ENCODE measurements at regions not wholly inside any gene's neighbourhood (a gene's known extent, or its start where the extent isn't known, plus 50 kb on each side); places are given as distances from the start of the nearest gene placed in this dataset.
A peak's percentile ranks its signal among the peaks of the same experiment; 100 is the strongest.

DNA sequence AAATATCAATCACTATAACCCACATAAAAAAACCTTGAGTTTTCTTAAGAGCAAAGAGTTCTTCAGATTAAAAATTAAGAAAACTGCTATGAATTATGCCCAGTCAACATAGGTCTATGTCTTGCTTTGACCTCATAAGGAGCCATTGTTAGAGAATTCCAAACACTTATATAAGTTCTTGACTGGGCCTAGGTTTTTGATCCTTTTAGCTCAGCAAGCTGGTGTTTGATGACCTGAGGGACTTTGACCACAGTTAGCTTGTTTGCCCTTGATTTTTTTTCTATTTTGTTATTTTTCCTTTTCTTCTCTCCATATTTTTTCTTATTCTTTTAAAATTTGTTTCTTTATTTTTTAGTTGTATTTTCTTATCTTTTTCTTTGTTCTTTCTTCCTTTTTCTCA lies 122.3 kb downstream of the RHOU start:
- Histone ChIP-seq H2AFZ (ENCODE audit: low read length) (no peak overlapping the region), H3K4me2 (ENCODE audit: low read depth, low read length) (peak overlapping the region; percentile 41; the same call in 1 of the 2 replicates), H3K79me2 (ENCODE audit: insufficient read depth, low read length) (no peaks in the 10 kb centered on the region), H4K20me1 (ENCODE audit: insufficient read depth, low read length) (no peaks in the 10 kb centered on the region), H3K9ac (ENCODE audit: insufficient read depth, low read depth, low read length) (0 out of 2 replicates have a peak overlapping the region, but pooled peaks have one; percentile 40), H3K36me3 (replicated peaks in 1 of 2; ENCODE audit: control insufficient read depth in 1 of 2, insufficient read depth in 2 of 2, low read length in 2 of 2) (no peaks in the 10 kb centered on the region), H3K27me3 (ENCODE audit: control insufficient read depth in 1 of 2, insufficient read depth in 2 of 2, low read length in 2 of 2) (no peaks in the 10 kb centered on the region), H3K4me3 (replicated peaks in 1 of 3; ENCODE audit: insufficient read depth in 1 of 3, low read depth in 2 of 3, low read length in 3 of 3) (no peak overlapping the region; a peak in 1 of 6 replicates), H3K27ac (ENCODE audit: extremely low read length, insufficient read depth, low read length) (peak overlapping the region; percentile 57), H3K4me1 (ENCODE audit: insufficient read depth, low read length) (peaks cover 78% of the 10 kb centered on the region), H3K9me3 (ENCODE audit: low read length) (no peaks in the 10 kb centered on the region)
- BruUV-seq (replicated peaks): no TSS peak
- DNase-seq (ENCODE audit: low spot score): peak; percentile 57
- intact Hi-C loops (cut with micrococcal nuclease; ENCODE audit: unreplicated experiment) (no loop called here), in situ Hi-C loops (cut with HindIII; ENCODE audit: extremely low pct_ligation_motif_present, low pct_unique_long_range_greater_than_20kb) (no loop called here)
- ChIA-PET CTCF (ENCODE audit: low intra/inter-chr PET ratio, low total read pairs) (no interaction called here), POLR2A (interaction anchor here (0.9 to 8.5 kb wide), 6 partner anchors 8 to 275 kb away, joined by 3 to 124 read pairs (median 4); no protein-coding TSS in a partner anchor)
- ATAC-seq: no peak
- no peak for FAIRE-seq
- TF ChIP-seq TAF1 (CRISPR knock-in tag; IDR thresholded peaks at IDR 0.05): no peak
- no peak for TF ChIP-seq ZFP37 (CRISPR knock-in tag; IDR thresholded peaks at IDR 0.05; ENCODE audit: borderline replicate concordance)
- TF ChIP-seq, protein P1, sequence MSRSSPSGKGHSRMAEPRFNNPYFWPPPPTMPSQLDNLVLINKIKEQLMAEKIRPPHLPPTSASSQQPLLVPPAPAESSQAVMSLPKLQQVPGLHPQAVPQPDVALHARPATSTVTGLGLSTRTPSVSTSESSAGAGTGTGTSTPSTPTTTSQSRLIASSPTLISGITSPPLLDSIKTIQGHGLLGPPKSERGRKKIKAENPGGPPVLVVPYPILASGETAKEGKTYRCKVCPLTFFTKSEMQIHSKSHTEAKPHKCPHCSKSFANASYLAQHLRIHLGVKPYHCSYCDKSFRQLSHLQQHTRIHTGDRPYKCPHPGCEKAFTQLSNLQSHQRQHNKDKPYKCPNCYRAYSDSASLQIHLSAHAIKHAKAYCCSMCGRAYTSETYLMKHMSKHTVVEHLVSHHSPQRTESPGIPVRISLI (CRISPR knock-in tag; IDR thresholded peaks at IDR 0.05; ENCODE audit: borderline replicate concordance): peak; percentile 37; the same call in 1 of the 2 replicates
- TF ChIP-seq ZNF878 (CRISPR knock-in tag; IDR thresholded peaks at IDR 0.05): no peak
- TF ChIP-seq KAT7 (CRISPR knock-in tag; IDR thresholded peaks at IDR 0.05; ENCODE audit: borderline replicate concordance): no peak
- no peak for TF ChIP-seq KAT2B (IDR thresholded peaks at IDR 0.05; ENCODE audit: borderline replicate concordance, low read depth, low read length)
- 0 out of 2 replicates have a peak, but pooled peaks have one; percentile 31 for TF ChIP-seq NFIC (IDR thresholded peaks at IDR 0.05; ENCODE audit: low read length)
- TF ChIP-seq, protein P2, sequence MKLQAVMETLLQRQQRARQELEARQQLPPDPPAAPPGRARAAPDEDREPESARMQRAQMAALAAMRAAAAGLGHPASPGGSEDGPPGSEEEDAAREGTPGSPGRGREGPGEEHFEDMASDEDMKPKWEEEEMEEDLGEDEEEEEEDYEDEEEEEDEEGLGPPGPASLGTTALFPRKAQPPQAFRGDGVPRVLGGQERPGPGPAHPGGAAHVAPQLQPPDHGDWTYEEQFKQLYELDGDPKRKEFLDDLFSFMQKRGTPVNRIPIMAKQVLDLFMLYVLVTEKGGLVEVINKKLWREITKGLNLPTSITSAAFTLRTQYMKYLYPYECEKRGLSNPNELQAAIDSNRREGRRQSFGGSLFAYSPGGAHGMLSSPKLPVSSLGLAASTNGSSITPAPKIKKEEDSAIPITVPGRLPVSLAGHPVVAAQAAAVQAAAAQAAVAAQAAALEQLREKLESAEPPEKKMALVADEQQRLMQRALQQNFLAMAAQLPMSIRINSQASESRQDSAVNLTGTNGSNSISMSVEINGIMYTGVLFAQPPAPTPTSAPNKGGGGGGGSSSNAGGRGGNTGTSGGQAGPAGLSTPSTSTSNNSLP (IDR thresholded peaks at IDR 0.05; ENCODE audit: low read depth, low read length): 0 out of 2 replicates have a peak, but pooled peaks have one; percentile 13
- TF ChIP-seq RARA (CRISPR knock-in tag; IDR thresholded peaks at IDR 0.05): 0 out of 2 replicates have a peak, but pooled peaks have one; percentile 38
- TF ChIP-seq, protein P3, sequence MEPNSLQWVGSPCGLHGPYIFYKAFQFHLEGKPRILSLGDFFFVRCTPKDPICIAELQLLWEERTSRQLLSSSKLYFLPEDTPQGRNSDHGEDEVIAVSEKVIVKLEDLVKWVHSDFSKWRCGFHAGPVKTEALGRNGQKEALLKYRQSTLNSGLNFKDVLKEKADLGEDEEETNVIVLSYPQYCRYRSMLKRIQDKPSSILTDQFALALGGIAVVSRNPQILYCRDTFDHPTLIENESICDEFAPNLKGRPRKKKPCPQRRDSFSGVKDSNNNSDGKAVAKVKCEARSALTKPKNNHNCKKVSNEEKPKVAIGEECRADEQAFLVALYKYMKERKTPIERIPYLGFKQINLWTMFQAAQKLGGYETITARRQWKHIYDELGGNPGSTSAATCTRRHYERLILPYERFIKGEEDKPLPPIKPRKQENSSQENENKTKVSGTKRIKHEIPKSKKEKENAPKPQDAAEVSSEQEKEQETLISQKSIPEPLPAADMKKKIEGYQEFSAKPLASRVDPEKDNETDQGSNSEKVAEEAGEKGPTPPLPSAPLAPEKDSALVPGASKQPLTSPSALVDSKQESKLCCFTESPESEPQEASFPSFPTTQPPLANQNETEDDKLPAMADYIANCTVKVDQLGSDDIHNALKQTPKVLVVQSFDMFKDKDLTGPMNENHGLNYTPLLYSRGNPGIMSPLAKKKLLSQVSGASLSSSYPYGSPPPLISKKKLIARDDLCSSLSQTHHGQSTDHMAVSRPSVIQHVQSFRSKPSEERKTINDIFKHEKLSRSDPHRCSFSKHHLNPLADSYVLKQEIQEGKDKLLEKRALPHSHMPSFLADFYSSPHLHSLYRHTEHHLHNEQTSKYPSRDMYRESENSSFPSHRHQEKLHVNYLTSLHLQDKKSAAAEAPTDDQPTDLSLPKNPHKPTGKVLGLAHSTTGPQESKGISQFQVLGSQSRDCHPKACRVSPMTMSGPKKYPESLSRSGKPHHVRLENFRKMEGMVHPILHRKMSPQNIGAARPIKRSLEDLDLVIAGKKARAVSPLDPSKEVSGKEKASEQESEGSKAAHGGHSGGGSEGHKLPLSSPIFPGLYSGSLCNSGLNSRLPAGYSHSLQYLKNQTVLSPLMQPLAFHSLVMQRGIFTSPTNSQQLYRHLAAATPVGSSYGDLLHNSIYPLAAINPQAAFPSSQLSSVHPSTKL (CRISPR knock-in tag; IDR thresholded peaks at IDR 0.05): peak; percentile 64
- TF ChIP-seq CREM (IDR thresholded peaks at IDR 0.05): peak; percentile 26; the same call in 1 of the 2 replicates
- TF ChIP-seq CREM (CRISPR knock-in tag; IDR thresholded peaks at IDR 0.05): no peak
- 0 out of 2 replicates have a peak, but pooled peaks have one; percentile 23 for TF ChIP-seq ATF1 (CRISPR knock-in tag; IDR thresholded peaks at IDR 0.05)
- TF ChIP-seq MIER2 (CRISPR knock-in tag; IDR thresholded peaks at IDR 0.05): no peak
- TF ChIP-seq, protein P4, sequence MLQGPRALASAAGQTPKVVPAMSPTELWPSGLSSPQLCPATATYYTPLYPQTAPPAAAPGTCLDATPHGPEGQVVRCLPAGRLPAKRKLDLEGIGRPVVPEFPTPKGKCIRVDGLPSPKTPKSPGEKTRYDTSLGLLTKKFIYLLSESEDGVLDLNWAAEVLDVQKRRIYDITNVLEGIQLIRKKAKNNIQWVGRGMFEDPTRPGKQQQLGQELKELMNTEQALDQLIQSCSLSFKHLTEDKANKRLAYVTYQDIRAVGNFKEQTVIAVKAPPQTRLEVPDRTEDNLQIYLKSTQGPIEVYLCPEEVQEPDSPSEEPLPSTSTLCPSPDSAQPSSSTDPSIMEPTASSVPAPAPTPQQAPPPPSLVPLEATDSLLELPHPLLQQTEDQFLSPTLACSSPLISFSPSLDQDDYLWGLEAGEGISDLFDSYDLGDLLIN (CRISPR knock-in tag; IDR thresholded peaks at IDR 0.05; ENCODE audit: borderline replicate concordance): no peak
- TF ChIP-seq, protein P5, sequence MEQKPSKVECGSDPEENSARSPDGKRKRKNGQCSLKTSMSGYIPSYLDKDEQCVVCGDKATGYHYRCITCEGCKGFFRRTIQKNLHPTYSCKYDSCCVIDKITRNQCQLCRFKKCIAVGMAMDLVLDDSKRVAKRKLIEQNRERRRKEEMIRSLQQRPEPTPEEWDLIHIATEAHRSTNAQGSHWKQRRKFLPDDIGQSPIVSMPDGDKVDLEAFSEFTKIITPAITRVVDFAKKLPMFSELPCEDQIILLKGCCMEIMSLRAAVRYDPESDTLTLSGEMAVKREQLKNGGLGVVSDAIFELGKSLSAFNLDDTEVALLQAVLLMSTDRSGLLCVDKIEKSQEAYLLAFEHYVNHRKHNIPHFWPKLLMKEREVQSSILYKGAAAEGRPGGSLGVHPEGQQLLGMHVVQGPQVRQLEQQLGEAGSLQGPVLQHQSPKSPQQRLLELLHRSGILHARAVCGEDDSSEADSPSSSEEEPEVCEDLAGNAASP (CRISPR knock-in tag; IDR thresholded peaks at IDR 0.05; ENCODE audit: borderline replicate concordance): 0 out of 2 replicates have a peak, but pooled peaks have one; percentile 39

All from HepG2 (cell line).